Fibroblast of lung (primary cell): ENCODE measurements at regions not wholly inside any gene's neighbourhood (a gene's known extent, or its start where the extent isn't known, plus 50 kb on each side); places are given as distances from the start of the nearest gene placed in this dataset.

Experiments used
- DNase-seq, 2 donors: peaks; one replicate each; pipeline versions ENCODE4 v3.0.0 to v3.0.0-alpha.2; 2010; ENCODE audit warnings: low read depth in 2 of 2
- H2AFZ ChIP-seq: 2 replicates; pipeline ENCODE4 v1.5.1; 2012; ENCODE audit warnings: low read length, control low read depth, inconsistent platforms
- H3K27ac ChIP-seq: 2 replicates; pipeline ENCODE4 v1.5.1; 2011; ENCODE audit warnings: low read length, control low read depth; ENCODE audit not compliant: insufficient read depth
- H3K27me3 ChIP-seq: 2 replicates; pipeline ENCODE4 v1.5.1; 2011; ENCODE audit warnings: mild to moderate bottlenecking, low read length; ENCODE audit not compliant: control insufficient read depth, insufficient read depth
- H3K36me3 ChIP-seq: 2 replicates; pipeline ENCODE4 v1.5.1; 2011; ENCODE audit warnings: low read length; ENCODE audit not compliant: control insufficient read depth, insufficient read depth
- H3K4me1 ChIP-seq: 2 replicates; pipeline ENCODE4 v1.5.1; 2011; ENCODE audit warnings: low read length; ENCODE audit not compliant: control insufficient read depth, insufficient read depth; ENCODE audit errors: extremely low read depth
- H3K4me2 ChIP-seq: 2 replicates; pipeline ENCODE4 v1.5.1; 2011; ENCODE audit warnings: low read length, control low read depth; ENCODE audit not compliant: insufficient read depth; ENCODE audit errors: extremely low read depth
- H3K4me3 ChIP-seq, 4 experiments: fragments of 200-600 bp in 1 of 4; sonication (generic) in 1 of 4; replicated peaks in 1 of 4; 2 replicates each; pipeline ENCODE4 v1.5.1; 2011 to 2016; ENCODE audit warnings: low read length in 4 of 4, low read depth in 3 of 4, mild to moderate bottlenecking in 3 of 4, control low read depth in 2 of 4, inconsistent platforms in 1 of 4, mixed read lengths in 1 of 4; ENCODE audit not compliant: insufficient read depth in 1 of 4; ENCODE audit errors: control extremely low read depth in 1 of 4
- H3K79me2 ChIP-seq: 2 replicates; pipeline ENCODE4 v1.5.1; 2012; ENCODE audit warnings: mild to moderate bottlenecking, low read length, inconsistent platforms; ENCODE audit not compliant: control insufficient read depth, insufficient read depth
- H3K9ac ChIP-seq: 2 replicates; pipeline ENCODE4 v1.5.1; 2011; ENCODE audit warnings: mild to moderate bottlenecking, low read length, control low read depth; ENCODE audit not compliant: insufficient read depth
- H3K9me3 ChIP-seq: 2 replicates; pipeline ENCODE4 v1.5.1; 2012; ENCODE audit warnings: low read depth, low read length; ENCODE audit not compliant: control insufficient read depth, insufficient read depth
- H4K20me1 ChIP-seq: 2 replicates; pipeline ENCODE4 v1.5.1; 2011; ENCODE audit warnings: low read length; ENCODE audit not compliant: control insufficient read depth, insufficient read depth; ENCODE audit errors: extremely low read depth
- CTCF ChIP-seq, 2 donors: IDR thresholded peaks in 1 of 2; conservative IDR thresholded peaks in 1 of 2; 1 replicate in 1 of 2; 2 replicates in 1 of 2; pipeline ENCODE4 v1.5.1; 2011 to 2012; ENCODE audit warnings: low read length in 2 of 2, control low read depth in 1 of 2, inconsistent platforms in 1 of 2, low read depth in 1 of 2, mild to moderate bottlenecking in 1 of 2
- EZH2 ChIP-seq: IDR thresholded peaks from 2 replicates; pipeline ENCODE4 v1.5.1; 2012; ENCODE audit warnings: low read length, control low read depth, mild to moderate bottlenecking; ENCODE audit errors: missing control alignments

- Histone ChIP-seq H3K9me3 (no peaks in the 10 kb centered on the region), H3K4me3 (no peak overlapping the region), H3K4me1 (no peaks in the 10 kb centered on the region), H3K9ac (no peak overlapping the region), H3K36me3 (no peaks in the 10 kb centered on the region), H2AFZ (no peak overlapping the region), H4K20me1 (no peaks in the 10 kb centered on the region), H3K27ac (no peak overlapping the region), H3K79me2 (no peaks in the 10 kb centered on the region), H3K27me3 (no peaks in the 10 kb centered on the region), H3K4me2 (no peak overlapping the region)
- no peak for DNase-seq
- TF ChIP-seq CTCF (conservative IDR thresholded peaks at IDR 0.05 in 1 of 2, IDR thresholded peaks at IDR 0.05 in 1 of 2; ENCODE audit: low read depth in 1 of 2, low read length in 2 of 2), result no peak
- TF ChIP-seq EZH2, result no peak
These were observed 133.2 kb upstream of the NFIB start for GRCh38 chr9:14447103-14447502.

DNA sequence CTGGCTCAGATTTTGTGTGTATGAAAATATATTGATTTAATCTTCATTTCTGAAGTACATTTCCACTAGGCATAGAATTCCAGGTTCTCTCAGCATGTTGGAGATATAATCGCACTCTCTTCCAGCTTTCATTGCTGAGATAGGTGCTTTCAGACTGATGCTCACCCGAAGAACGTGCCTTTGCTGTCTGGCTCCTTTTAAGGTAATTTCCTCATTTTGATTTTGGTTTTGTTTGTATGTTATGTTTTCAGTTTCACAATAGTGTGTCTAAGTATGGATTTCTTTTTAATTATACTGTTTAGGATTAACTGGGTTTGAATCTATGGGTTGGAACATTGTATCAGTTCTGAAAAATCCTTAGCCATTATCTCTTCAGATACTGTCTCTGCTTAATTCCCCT is 132.0 kb upstream of the NFIB start:
- no peak overlapping the region for H2AFZ ChIP-seq
- H3K4me2 ChIP-seq, result no peak overlapping the region
- H3K9me3 ChIP-seq, result no peaks in the 10 kb centered on the region
- no peaks in the 10 kb centered on the region for H3K27me3 ChIP-seq
- H3K9ac ChIP-seq, result no peak overlapping the region
- no peaks in the 10 kb centered on the region for H4K20me1 ChIP-seq
- no peaks in the 10 kb centered on the region for H3K79me2 ChIP-seq
- no peaks in the 10 kb centered on the region for H3K36me3 ChIP-seq
- no peaks in the 10 kb centered on the region for H3K4me1 ChIP-seq
- DNase-seq, result no peak
- no peak overlapping the region for H3K27ac ChIP-seq
- no peak overlapping the region for H3K4me3 ChIP-seq
- TF ChIP-seq EZH2 (no peak), CTCF (conservative IDR thresholded peaks at IDR 0.05 in 1 of 2, IDR thresholded peaks at IDR 0.05 in 1 of 2; ENCODE audit: low read depth in 1 of 2, low read length in 2 of 2) (no peak)

DNA sequence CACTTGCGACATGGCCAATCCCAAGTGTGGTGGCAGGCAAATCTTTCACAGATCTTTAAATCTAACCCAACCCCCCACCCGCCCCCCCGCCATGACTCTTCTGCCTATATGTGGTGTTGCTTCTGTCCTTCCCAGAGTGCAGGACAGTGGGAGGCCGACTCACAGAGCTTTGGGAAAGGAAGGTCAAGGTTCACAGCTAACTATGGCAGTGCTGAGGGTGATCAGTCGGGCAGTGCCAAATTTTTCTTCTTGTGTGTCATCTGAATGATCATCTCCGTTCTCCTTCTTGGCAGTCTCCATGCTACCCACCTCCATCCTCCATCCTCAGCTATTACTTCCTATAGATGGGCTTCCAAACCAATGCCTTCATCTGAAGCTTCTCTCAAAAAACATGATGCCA is 129.0 kb upstream of the NFIB start:
- Histone ChIP-seq H3K4me1 (no peaks in the 10 kb centered on the region), H3K79me2 (no peaks in the 10 kb centered on the region), H3K4me2 (no peak overlapping the region), H3K9me3 (no peaks in the 10 kb centered on the region), H3K9ac (no peak overlapping the region), H2AFZ (no peak overlapping the region), H3K27ac (no peak overlapping the region), H3K36me3 (no peaks in the 10 kb centered on the region), H3K27me3 (peaks cover 3% of the 10 kb centered on the region), H4K20me1 (no peaks in the 10 kb centered on the region), H3K4me3 (no peak overlapping the region)
- no peak for TF ChIP-seq CTCF (conservative IDR thresholded peaks at IDR 0.05 in 1 of 2, IDR thresholded peaks at IDR 0.05 in 1 of 2; ENCODE audit: low read depth in 1 of 2, low read length in 2 of 2)
- TF ChIP-seq EZH2, result no peak
- DNase-seq, result no peak
